ENCODE measurements at regions not wholly inside any gene's neighbourhood (a gene's known extent, or its start where the extent isn't known, plus 50 kb on each side); places are given as distances from the start of the nearest gene placed in this dataset.

DNA sequence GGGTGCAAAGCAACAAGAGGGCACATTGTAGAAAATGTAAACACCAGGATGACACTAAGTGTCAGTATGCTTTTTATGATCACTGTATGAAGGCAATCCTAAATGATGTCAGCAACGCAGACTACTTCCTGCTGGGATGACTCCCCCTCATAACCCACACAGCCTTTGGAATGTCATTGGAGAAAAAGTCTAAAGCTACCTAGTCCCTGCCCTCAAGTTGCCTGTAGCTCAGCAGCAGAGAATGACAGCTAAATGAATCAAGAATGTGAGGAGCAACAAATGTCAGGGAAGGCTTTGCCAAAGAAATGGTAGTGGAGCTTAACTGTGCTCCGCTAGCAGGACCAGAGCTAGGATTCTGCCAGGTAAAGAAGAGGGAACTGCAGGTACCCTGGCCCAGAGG lies 555.6 kb downstream of the CD83 start:
- H3K9me3 ChIP-seq (ENCODE audit: control insufficient read depth, insufficient read depth, low read length): no peaks in the 10 kb centered on the region
- H3K4me1 ChIP-seq (ENCODE audit: control insufficient read depth, insufficient read depth, low read length): peaks cover 3% of the 10 kb centered on the region
- H3K27ac ChIP-seq (ENCODE audit: low read depth, low read length): no peak overlapping the region
- H3K4me3 ChIP-seq (ENCODE audit: low read depth, low read length): no peak overlapping the region
- 87% methylated on average over 1 of the region's 2 CpGs for WGBS (ENCODE audit: insufficient coverage)
- no peaks in the 10 kb centered on the region for H3K27me3 ChIP-seq (ENCODE audit: control insufficient read depth, insufficient read depth, low read length)
- H3K36me3 ChIP-seq (ENCODE audit: control insufficient read depth, insufficient read depth, low read length): no peaks in the 10 kb centered on the region
- no peak for DNase-seq (ENCODE audit: low read depth in 4 of 6, low spot score in 6 of 6)

DNA sequence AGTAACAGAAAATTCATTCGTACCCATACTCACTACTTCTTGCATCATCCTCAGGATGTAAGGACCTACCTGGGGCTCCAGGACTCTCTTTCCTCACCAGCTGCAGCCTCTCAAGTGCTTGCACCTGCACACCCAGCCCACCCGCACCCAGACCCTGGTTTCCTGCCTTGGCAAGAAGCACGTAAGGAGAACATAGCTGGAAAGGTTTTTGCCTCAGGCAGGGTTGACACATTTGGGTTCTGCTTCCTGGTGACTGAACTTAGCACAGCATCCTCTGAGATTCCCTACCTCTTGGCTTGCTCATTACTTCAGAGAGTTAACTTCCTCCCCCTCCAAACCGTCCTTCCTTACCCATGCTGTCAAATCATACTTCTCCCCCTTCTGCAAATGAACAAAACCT lies 556.9 kb downstream of the CD83 start:
- WGBS (ENCODE audit: insufficient coverage): 88% methylated on average over 4 of the region's 4 CpGs
- H3K9me3 ChIP-seq (ENCODE audit: control insufficient read depth, insufficient read depth, low read length): no peaks in the 10 kb centered on the region
- no peak overlapping the region for H3K4me3 ChIP-seq (ENCODE audit: low read depth, low read length)
- DNase-seq (ENCODE audit: low read depth in 4 of 6, low spot score in 6 of 6): no peak
- H3K36me3 ChIP-seq (ENCODE audit: control insufficient read depth, insufficient read depth, low read length): no peaks in the 10 kb centered on the region
- no peaks in the 10 kb centered on the region for H3K27me3 ChIP-seq (ENCODE audit: control insufficient read depth, insufficient read depth, low read length)
- H3K4me1 ChIP-seq (ENCODE audit: control insufficient read depth, insufficient read depth, low read length): peaks cover 3% of the 10 kb centered on the region
- H3K27ac ChIP-seq (ENCODE audit: low read depth, low read length): no peak overlapping the region

DNA sequence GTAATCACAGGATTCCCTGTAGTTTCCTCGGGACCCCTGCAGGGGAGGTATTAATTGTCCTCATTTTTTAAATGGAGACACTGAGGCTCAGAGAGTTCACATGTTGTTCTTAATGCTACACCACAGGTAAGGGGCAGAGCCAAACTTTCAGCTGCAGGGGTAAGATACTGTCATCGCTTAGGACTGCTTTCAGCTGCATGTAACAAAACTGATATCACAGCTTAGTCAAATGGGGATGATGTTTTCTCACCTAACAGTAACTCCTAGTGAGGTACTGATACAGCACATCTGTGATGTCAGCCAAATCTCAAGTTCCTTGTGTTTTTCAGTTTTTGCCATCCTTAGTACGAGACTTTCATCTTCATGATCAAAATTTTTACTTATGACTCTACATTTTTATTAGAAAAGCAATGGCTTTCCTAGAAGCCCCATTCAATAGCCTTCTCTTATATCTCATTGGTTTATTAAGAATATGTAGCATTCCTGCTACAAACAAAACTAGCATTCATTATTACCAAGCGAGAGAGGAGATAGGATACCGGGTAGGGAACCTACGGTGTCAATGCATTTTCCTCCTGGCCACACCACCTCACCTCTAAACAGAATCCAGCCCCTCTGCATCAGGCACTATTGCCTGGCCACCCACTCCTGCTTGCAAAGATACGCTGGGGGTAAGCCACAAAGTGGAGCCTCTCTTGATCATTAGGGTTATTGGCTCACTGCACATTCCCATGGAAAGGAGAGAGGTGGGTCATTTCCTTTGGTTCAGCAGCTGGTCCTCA lies 557.5 kb downstream of the CD83 start:
- no peak overlapping the region for H3K27ac ChIP-seq (ENCODE audit: low read depth, low read length)
- H3K9me3 ChIP-seq (ENCODE audit: control insufficient read depth, insufficient read depth, low read length): no peaks in the 10 kb centered on the region
- H3K4me1 ChIP-seq (ENCODE audit: control insufficient read depth, insufficient read depth, low read length): peaks cover 3% of the 10 kb centered on the region
- 100% methylated on average over 2 of the region's 7 CpGs for WGBS (ENCODE audit: insufficient coverage)
- no peak overlapping the region for H3K4me3 ChIP-seq (ENCODE audit: low read depth, low read length)
- no peak for DNase-seq (ENCODE audit: low read depth in 4 of 6, low spot score in 6 of 6)
- H3K27me3 ChIP-seq (ENCODE audit: control insufficient read depth, insufficient read depth, low read length): no peaks in the 10 kb centered on the region
- no peaks in the 10 kb centered on the region for H3K36me3 ChIP-seq (ENCODE audit: control insufficient read depth, insufficient read depth, low read length)

DNA sequence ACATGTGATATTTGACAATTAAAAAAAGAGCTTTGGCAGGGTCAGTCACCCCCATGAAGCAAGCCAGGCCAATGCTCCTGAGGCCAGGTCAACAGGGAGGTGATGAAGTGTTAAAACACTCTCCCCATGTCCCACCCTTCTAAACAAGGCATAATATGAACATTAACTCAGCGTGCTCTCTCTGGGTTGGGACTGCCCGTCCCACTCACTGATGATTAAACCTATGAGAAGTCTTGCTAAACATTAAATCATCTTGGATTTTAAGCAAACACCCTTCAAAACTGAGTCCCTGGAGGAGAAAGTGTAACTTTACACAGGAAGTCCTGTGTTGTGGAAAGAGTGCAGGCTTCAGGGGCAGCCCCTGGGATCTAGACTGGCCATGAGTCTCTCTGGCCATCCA lies 558.5 kb downstream of the CD83 start:
- no CpG with 5 or more reads among the region's 2 CpGs for WGBS (ENCODE audit: insufficient coverage)
- H3K36me3 ChIP-seq (ENCODE audit: control insufficient read depth, insufficient read depth, low read length): no peaks in the 10 kb centered on the region
- no peaks in the 10 kb centered on the region for H3K9me3 ChIP-seq (ENCODE audit: control insufficient read depth, insufficient read depth, low read length)
- no peak for DNase-seq (ENCODE audit: low read depth in 4 of 6, low spot score in 6 of 6)
- H3K27me3 ChIP-seq (ENCODE audit: control insufficient read depth, insufficient read depth, low read length): no peaks in the 10 kb centered on the region
- H3K4me3 ChIP-seq (ENCODE audit: low read depth, low read length): no peak overlapping the region
- no peak overlapping the region for H3K27ac ChIP-seq (ENCODE audit: low read depth, low read length)
- H3K4me1 ChIP-seq (ENCODE audit: control insufficient read depth, insufficient read depth, low read length): peaks cover 3% of the 10 kb centered on the region

DNA sequence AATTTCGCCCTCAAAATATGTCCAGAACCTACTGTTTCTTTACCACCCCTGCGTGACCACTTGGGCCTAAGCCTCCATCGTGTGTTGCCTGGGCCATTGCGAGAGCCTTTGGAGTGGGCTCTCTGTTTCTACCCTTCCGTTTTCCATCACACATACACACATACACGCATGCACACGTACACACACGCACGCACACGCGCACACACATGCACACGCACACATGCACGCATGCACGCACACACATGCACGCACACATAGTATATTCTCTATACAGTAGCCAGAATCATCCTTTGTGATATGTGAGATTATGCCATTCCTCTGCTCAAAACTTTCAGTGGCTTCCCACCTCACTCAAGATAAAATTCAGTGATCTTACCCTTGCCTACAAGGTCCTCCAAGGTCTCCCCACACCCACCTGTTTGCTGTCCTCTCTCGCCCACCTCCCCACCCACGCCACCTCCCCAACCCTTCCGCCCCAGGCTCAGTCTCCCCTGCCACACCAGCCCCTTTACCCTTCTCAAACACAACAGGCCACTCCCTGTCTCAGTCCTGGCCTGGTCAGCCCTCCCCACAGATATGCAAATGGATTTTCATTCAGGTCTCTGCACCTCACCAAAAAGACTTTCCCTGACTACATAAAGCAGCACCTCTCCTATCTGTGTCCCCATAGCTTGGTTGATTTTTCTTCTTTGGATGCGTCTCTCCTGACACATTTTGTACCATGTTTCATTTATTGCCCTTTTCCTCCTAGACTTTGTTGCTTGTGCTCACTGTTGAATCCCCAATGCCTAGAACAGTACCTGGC lies 559.6 kb downstream of the CD83 start:
- WGBS (ENCODE audit: insufficient coverage): 97% methylated on average over 18 of the region's 19 CpGs
- H3K27me3 ChIP-seq (ENCODE audit: control insufficient read depth, insufficient read depth, low read length): no peaks in the 10 kb centered on the region
- DNase-seq (ENCODE audit: low read depth in 4 of 6, low spot score in 6 of 6): no peak
- no peak overlapping the region for H3K4me3 ChIP-seq (ENCODE audit: low read depth, low read length)
- H3K36me3 ChIP-seq (ENCODE audit: control insufficient read depth, insufficient read depth, low read length): no peaks in the 10 kb centered on the region
- no peaks in the 10 kb centered on the region for H3K4me1 ChIP-seq (ENCODE audit: control insufficient read depth, insufficient read depth, low read length)
- H3K27ac ChIP-seq (ENCODE audit: low read depth, low read length): no peak overlapping the region
- H3K9me3 ChIP-seq (ENCODE audit: control insufficient read depth, insufficient read depth, low read length): no peaks in the 10 kb centered on the region

DNA sequence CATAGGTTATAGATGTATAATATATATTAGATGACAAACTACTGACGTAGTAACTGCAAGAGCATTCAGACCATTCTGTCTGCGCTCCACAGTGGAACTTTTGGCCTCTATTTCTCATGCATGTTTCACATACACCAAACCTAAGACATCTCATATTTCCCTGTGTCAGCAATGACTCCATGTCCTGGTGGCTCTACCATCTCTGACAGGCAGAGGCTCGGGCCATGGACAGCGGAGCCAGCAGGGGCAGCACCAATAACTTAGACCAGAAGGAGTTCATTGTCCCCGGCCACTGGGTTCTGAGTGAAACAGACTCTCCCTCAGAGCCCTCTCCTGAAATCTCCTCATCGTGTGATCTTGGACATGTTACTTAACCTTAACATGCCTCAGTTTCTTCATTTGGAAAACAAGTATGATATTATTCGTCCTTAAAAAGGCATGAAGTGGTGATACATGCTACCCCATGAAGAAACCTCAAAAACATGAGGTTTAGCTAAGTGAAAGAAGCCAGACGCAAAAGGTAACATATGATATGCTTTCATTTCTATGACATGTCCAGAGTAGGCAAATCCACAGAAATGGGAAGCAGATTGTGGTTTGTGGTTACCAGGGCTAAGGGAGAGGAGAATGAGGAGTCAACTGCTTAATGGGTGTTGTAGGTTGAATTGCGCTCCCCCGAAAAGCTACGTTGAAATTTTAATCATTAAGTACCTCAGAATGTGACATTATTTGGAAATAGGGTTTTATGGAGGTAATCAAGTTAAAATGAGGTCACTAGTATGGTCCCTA lies 564.0 kb upstream of the JARID2 start:
- Histone ChIP-seq H3K4me3 (ENCODE audit: low read depth, low read length) (no peak overlapping the region), H3K4me1 (ENCODE audit: control insufficient read depth, insufficient read depth, low read length) (no peaks in the 10 kb centered on the region), H3K36me3 (ENCODE audit: control insufficient read depth, insufficient read depth, low read length) (no peaks in the 10 kb centered on the region), H3K9me3 (ENCODE audit: control insufficient read depth, insufficient read depth, low read length) (no peaks in the 10 kb centered on the region), H3K27me3 (ENCODE audit: control insufficient read depth, insufficient read depth, low read length) (no peaks in the 10 kb centered on the region), H3K27ac (ENCODE audit: low read depth, low read length) (no peak overlapping the region)
- no peak for DNase-seq (ENCODE audit: low read depth in 4 of 6, low spot score in 6 of 6)
- WGBS (ENCODE audit: insufficient coverage): 95% methylated on average over 9 of the region's 11 CpGs

- Histone ChIP-seq H3K36me3 (ENCODE audit: control insufficient read depth, insufficient read depth, low read length) (no peaks in the 10 kb centered on the region), H3K4me1 (ENCODE audit: control insufficient read depth, insufficient read depth, low read length) (no peaks in the 10 kb centered on the region), H3K4me3 (ENCODE audit: low read depth, low read length) (no peak overlapping the region), H3K27me3 (ENCODE audit: control insufficient read depth, insufficient read depth, low read length) (no peaks in the 10 kb centered on the region), H3K27ac (ENCODE audit: low read depth, low read length) (no peak overlapping the region), H3K9me3 (ENCODE audit: control insufficient read depth, insufficient read depth, low read length) (no peaks in the 10 kb centered on the region)
- WGBS (ENCODE audit: insufficient coverage): no CpG with 5 or more reads among the region's 1 CpG
- DNase-seq (ENCODE audit: low read depth in 4 of 6, low spot score in 6 of 6): no peak
These were observed 563.1 kb upstream of the JARID2 start for GRCh38 chr6:14682812-14683211.

DNA sequence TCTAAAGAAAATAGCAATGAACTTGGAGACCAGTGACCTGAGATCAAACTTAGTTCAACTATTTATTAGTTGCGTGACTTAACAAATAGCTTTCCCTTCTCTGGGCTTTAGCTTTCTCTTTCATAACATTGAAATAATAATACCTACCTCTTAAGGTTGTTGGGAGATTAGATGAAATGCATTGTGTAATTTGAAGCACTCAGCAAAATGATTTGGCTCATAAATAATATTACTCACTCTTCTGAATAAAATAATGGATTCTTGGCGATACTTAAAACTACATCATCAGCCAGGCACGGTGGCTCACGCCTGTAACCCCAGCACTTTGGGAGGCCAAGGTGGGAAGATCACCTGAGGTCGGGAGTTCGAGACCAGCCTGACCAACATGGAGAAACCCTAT lies 556.2 kb upstream of the JARID2 start:
- H3K4me3 ChIP-seq (ENCODE audit: low read depth, low read length): no peak overlapping the region
- peaks cover 2% of the 10 kb centered on the region for H3K4me1 ChIP-seq (ENCODE audit: control insufficient read depth, insufficient read depth, low read length)
- no peak for DNase-seq (ENCODE audit: low read depth in 4 of 6, low spot score in 6 of 6)
- H3K27me3 ChIP-seq (ENCODE audit: control insufficient read depth, insufficient read depth, low read length): no peaks in the 10 kb centered on the region
- no peaks in the 10 kb centered on the region for H3K36me3 ChIP-seq (ENCODE audit: control insufficient read depth, insufficient read depth, low read length)
- H3K9me3 ChIP-seq (ENCODE audit: control insufficient read depth, insufficient read depth, low read length): no peaks in the 10 kb centered on the region
- H3K27ac ChIP-seq (ENCODE audit: low read depth, low read length): no peak overlapping the region
- WGBS (ENCODE audit: insufficient coverage): 90% methylated on average over 2 of the region's 6 CpGs

DNA sequence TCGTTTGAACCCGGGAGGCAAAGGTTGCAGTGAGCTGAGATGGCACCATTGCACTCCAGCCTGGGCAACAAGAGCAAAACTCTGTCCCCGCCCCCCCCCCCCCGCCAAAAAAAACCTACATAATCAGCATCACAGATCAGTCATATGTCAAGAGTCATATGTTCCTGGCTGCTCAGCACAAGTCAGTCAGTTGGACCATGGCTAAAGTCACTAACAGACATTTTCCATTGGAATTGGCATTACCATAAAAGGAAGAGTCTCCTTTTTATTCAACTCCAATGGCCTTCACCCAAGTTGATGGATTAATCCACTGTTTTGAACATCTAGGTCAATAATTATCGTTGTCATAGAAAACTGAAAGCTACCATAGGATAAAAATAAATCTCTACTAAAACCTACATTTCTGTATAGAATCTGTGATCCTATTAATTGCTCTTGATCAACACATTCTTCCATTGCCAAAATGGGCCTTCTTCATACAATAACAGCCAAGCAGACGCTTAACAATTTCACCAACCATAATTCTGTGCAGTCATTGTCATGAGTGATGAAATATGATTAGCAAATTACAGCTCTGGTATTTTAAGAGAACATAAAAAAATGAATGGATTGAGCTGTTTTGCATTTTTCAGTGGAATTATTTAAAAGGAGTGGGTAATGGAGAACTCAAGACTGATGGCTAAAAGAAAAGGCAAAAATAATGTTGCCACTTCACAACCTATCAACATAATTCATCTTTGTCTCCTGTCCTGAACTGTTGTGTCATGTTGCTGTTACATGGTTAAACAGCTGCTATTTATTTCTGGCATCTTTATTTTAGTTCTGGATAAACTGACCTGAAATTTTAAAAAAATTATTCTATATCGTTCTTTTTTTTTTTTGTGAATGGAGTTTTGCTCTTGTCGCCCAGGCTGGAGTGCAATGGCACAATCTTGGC lies 555.5 kb upstream of the JARID2 start:
- no peak for DNase-seq (ENCODE audit: low read depth in 4 of 6, low spot score in 6 of 6)
- H3K36me3 ChIP-seq (ENCODE audit: control insufficient read depth, insufficient read depth, low read length): no peaks in the 10 kb centered on the region
- H3K9me3 ChIP-seq (ENCODE audit: control insufficient read depth, insufficient read depth, low read length): no peaks in the 10 kb centered on the region
- no peak overlapping the region for H3K4me3 ChIP-seq (ENCODE audit: low read depth, low read length)
- peaks cover 2% of the 10 kb centered on the region for H3K4me1 ChIP-seq (ENCODE audit: control insufficient read depth, insufficient read depth, low read length)
- H3K27me3 ChIP-seq (ENCODE audit: control insufficient read depth, insufficient read depth, low read length): no peaks in the 10 kb centered on the region
- WGBS (ENCODE audit: insufficient coverage): 100% methylated on average over 1 of the region's 8 CpGs
- no peak overlapping the region for H3K27ac ChIP-seq (ENCODE audit: low read depth, low read length)
